HL-60 (cell line): ENCODE measurements at regions not wholly inside any gene's neighbourhood (a gene's known extent, or its start where the extent isn't known, plus 50 kb on each side); places are given as distances from the start of the nearest gene placed in this dataset.

Experiments
- DNase-seq, 2 experiments: peaks; one replicate each; pipeline ENCODE4 v3.0.0-alpha.2; 2010 to 2020; ENCODE audit warnings: low read depth in 1 of 2, low spot score in 1 of 2
- H3K27ac ChIP-seq: fragments of 250-450 bp; sonication (Bioruptor Pico); replicated peaks from 2 replicates; pipeline ENCODE4 v1.5.1; 2020; ENCODE audit warnings: mild to moderate bottlenecking, moderate library complexity
- H3K27me3 ChIP-seq: fragments of 250-450 bp; sonication (Bioruptor Pico); 2 replicates; pipeline ENCODE4 v1.5.1; 2021; ENCODE audit warnings: mild to moderate bottlenecking, moderate library complexity; ENCODE audit not compliant: insufficient read depth, poor library complexity, severe bottlenecking
- H3K4me3 ChIP-seq: replicated peaks from 2 replicates; pipeline ENCODE4 v1.5.1; 2011; ENCODE audit warnings: mild to moderate bottlenecking, control low read depth, low read length; ENCODE audit not compliant: insufficient read depth
- GABPA ChIP-seq: IDR thresholded peaks from 2 replicates; pipeline ENCODE4 v1.6.1; 2012; ENCODE audit warnings: low read depth
- POLR2AphosphoS5 ChIP-seq: IDR thresholded peaks from 2 replicates; pipeline ENCODE4 v1.6.1; 2012; ENCODE audit warnings: low read depth
- SPI1 ChIP-seq: IDR thresholded peaks from 2 replicates; pipeline ENCODE4 v1.6.1; 2012; ENCODE audit warnings: low read depth, mild to moderate bottlenecking, borderline replicate concordance
- TF ChIP-seq, protein P1 (sequence below): IDR thresholded peaks from 2 replicates; pipeline ENCODE4 v1.6.1; 2012; ENCODE audit warnings: low read depth; ENCODE audit not compliant: insufficient replicate concordance
- TF ChIP-seq, protein P2 (sequence below): IDR thresholded peaks from one replicate; pipeline ENCODE4 v1.5.1; 2011; ENCODE audit warnings: low read length, control low read depth, inconsistent platforms; ENCODE audit not compliant: insufficient read depth

DNA sequence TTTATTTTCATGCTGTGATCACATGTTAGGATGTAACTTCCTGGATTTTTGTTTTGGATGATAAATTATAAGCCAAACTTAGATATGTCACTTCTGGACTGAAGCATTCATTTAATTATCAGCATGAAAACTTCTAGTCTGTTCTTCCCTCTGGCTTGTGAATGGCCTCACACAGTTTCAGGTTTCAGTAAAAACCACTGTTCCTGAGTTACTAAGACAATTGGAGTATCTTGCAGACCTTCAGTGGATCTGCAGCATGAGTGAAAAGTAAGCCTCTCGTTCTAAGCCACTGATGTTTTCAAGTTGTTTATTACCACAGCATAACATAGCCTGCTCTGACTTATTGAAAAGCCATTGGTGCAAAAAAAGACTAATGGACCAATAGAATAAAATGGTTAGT, 55.3 kb upstream of the RGS21 start:
- no peak overlapping the region for H3K27ac ChIP-seq
- H3K4me3 ChIP-seq: no peak overlapping the region
- no peak for TF ChIP-seq POLR2AphosphoS5
- no peak for TF ChIP-seq GABPA
- TF ChIP-seq, protein P1, sequence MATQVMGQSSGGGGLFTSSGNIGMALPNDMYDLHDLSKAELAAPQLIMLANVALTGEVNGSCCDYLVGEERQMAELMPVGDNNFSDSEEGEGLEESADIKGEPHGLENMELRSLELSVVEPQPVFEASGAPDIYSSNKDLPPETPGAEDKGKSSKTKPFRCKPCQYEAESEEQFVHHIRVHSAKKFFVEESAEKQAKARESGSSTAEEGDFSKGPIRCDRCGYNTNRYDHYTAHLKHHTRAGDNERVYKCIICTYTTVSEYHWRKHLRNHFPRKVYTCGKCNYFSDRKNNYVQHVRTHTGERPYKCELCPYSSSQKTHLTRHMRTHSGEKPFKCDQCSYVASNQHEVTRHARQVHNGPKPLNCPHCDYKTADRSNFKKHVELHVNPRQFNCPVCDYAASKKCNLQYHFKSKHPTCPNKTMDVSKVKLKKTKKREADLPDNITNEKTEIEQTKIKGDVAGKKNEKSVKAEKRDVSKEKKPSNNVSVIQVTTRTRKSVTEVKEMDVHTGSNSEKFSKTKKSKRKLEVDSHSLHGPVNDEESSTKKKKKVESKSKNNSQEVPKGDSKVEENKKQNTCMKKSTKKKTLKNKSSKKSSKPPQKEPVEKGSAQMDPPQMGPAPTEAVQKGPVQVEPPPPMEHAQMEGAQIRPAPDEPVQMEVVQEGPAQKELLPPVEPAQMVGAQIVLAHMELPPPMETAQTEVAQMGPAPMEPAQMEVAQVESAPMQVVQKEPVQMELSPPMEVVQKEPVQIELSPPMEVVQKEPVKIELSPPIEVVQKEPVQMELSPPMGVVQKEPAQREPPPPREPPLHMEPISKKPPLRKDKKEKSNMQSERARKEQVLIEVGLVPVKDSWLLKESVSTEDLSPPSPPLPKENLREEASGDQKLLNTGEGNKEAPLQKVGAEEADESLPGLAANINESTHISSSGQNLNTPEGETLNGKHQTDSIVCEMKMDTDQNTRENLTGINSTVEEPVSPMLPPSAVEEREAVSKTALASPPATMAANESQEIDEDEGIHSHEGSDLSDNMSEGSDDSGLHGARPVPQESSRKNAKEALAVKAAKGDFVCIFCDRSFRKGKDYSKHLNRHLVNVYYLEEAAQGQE: no peak
- TF ChIP-seq SPI1: no peak
- TF ChIP-seq, protein P2, sequence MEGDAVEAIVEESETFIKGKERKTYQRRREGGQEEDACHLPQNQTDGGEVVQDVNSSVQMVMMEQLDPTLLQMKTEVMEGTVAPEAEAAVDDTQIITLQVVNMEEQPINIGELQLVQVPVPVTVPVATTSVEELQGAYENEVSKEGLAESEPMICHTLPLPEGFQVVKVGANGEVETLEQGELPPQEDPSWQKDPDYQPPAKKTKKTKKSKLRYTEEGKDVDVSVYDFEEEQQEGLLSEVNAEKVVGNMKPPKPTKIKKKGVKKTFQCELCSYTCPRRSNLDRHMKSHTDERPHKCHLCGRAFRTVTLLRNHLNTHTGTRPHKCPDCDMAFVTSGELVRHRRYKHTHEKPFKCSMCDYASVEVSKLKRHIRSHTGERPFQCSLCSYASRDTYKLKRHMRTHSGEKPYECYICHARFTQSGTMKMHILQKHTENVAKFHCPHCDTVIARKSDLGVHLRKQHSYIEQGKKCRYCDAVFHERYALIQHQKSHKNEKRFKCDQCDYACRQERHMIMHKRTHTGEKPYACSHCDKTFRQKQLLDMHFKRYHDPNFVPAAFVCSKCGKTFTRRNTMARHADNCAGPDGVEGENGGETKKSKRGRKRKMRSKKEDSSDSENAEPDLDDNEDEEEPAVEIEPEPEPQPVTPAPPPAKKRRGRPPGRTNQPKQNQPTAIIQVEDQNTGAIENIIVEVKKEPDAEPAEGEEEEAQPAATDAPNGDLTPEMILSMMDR: no peak
- H3K27me3 ChIP-seq: no peaks in the 10 kb centered on the region
- DNase-seq: no peak

DNA sequence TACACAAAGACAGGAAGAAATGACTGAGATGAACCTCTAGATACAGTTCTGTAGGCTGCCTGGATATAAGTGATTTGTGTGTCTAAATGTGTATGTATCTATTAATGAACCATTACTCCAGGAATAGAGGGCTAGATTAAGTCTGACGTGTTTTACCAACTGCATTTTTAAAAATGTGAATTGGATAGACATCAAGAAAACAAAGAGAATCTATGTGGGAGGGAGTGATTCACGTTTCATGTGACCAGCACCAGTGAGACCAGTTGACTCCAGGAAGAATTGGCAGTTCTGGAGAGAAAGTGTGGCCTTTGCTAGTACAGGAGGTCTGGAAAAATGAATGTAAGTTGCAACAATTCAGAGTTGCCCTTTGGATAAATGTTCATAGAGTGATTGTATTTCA, 53.4 kb upstream of the RGS21 start:
- no peaks in the 10 kb centered on the region for H3K27me3 ChIP-seq
- H3K4me3 ChIP-seq: no peak overlapping the region
- TF ChIP-seq POLR2AphosphoS5 (no peak), GABPA (no peak), SPI1 (no peak)
- TF ChIP-seq, protein P1: no peak
- TF ChIP-seq, protein P2: no peak
- no peak overlapping the region for H3K27ac ChIP-seq
- DNase-seq: no peak

DNA sequence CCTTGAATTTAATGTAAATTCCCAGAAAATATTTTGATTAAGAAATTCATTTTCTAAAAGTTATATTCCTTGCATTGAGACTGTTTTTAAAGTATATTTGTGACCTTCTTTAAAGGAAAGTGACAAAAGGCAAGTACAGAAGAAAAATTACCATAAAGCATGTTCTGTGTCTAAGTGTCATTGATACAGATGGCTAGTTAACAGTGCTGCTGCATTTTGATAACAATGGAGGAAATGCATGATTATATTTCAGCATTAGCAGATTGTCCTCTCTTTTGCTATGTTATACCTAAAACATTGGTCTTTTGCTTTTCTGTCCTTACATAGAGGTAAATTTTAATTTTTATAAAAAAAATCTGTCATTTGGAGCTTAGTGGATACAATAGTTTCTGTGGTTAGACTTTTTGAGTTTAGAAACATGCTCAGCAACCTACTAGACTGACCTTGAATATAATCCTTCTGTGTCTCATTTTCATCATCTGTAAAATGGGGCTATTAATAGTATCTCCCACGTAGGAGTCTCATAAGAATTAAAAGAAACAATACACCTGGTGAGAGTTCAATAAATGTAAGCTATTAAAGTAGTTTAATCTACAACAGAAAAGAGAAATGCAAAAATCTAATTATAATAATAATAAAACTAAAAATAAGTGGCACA, 51.1 kb upstream of the RGS21 start:
- Histone ChIP-seq H3K27ac (no peak overlapping the region), H3K4me3 (no peak overlapping the region), H3K27me3 (no peaks in the 10 kb centered on the region)
- no peak for DNase-seq
- TF ChIP-seq, protein P1: no peak
- TF ChIP-seq, protein P2: no peak
- no peak for TF ChIP-seq POLR2AphosphoS5
- no peak for TF ChIP-seq GABPA
- no peak for TF ChIP-seq SPI1
